ENCODE measurements at regions not wholly inside any gene's neighbourhood (a gene's known extent, or its start where the extent isn't known, plus 50 kb on each side); places are given as distances from the start of the nearest gene placed in this dataset.

DNA sequence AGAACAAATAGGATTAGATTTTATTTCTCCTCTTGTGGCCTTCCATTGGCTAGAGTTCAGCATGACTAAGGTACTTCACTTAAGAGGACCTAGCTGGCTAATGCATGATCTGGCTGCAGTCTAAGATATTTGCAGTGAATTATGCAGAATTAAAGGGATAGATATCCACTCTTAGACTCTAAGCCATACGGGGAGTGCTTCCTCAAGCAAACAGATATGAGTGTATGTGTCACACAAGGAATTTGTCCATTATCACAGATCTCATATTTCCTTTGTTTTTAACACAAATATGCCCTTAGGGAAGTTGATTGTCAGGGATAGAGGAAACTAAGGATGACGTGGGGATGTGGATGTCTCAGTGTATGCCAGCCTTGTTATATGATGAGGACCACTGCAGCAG, 88.1 kb upstream of the DHRS4 start:
- Mint-ChIP-seq H3K27me3 (ENCODE audit: low read depth) (peaks cover 3% of the 10 kb centered on the region), H3K9me3 (peaks cover under 1 to 88% of the 10 kb centered on the region in 2 experiments; a peak in 2 of 5 replicates), H3K4me1 (no peaks in the 10 kb centered on the region), H3K36me3 (ENCODE audit: insufficient read depth in 1 of 3, low read depth in 3 of 3) (peaks cover 0 to 31% (median 7%) of the 10 kb centered on the region in 3 experiments; a peak in 4 of 7 replicates), H3K4me3 (no peak overlapping the region), H3K27ac (no peak overlapping the region; a peak in 1 of 7 replicates)
- Histone ChIP-seq H3K23me2 (ENCODE audit: insufficient read length, low read depth, low read length, poor library complexity, severe bottlenecking) (no peaks in the 10 kb centered on the region), H3K18ac (ENCODE audit: insufficient read length, low read depth, low read length) (no peak overlapping the region), H3K4me2 (ENCODE audit: insufficient read depth, insufficient read length, low read length) (no peak overlapping the region), H2BK120ac (ENCODE audit: low read depth, low read length, poor library complexity, severe bottlenecking) (no peak overlapping the region), H4K91ac (ENCODE audit: insufficient read length, low read depth, low read length) (no peak overlapping the region), H3K9me3 (ENCODE audit: control insufficient read depth, low read depth, low read length) (peaks cover 15% of the 10 kb centered on the region), H3K56ac (ENCODE audit: insufficient read length, low read depth, low read length) (no peak overlapping the region), H2BK20ac (ENCODE audit: low read depth, low read length, poor library complexity, severe bottlenecking) (no peak overlapping the region), H4K20me1 (ENCODE audit: control insufficient read depth, insufficient read depth, insufficient read length) (no peaks in the 10 kb centered on the region), H2BK12ac (ENCODE audit: insufficient read length, low read depth, low read length) (no peak overlapping the region), H3K27me3 (ENCODE audit: insufficient read depth, low read length) (no peaks in the 10 kb centered on the region), H3K9ac (ENCODE audit: extremely low read depth, insufficient read length, low read length) (no peak overlapping the region), H3K79me2 (ENCODE audit: insufficient read depth, low read length) (no peaks in the 10 kb centered on the region), H4K5ac (ENCODE audit: insufficient read length, low read depth, low read length) (no peak overlapping the region), H3K14ac (ENCODE audit: insufficient read depth, low read length) (no peak overlapping the region), H2AK5ac (ENCODE audit: insufficient read length, low read length) (no peak overlapping the region), H2BK15ac (ENCODE audit: low read depth, low read length) (no peak overlapping the region), H3K27ac (ENCODE audit: insufficient read length, low read depth, low read length) (no peak overlapping the region), H2BK5ac (ENCODE audit: insufficient read length, low read length) (no peak overlapping the region), H3K4me1 (ENCODE audit: insufficient read depth, low read length) (no peaks in the 10 kb centered on the region), H3T11ph (ENCODE audit: low read length) (no peak overlapping the region), H3K23ac (ENCODE audit: insufficient read length, low read depth, low read length) (no peak overlapping the region), H3K4ac (ENCODE audit: low read depth, low read length) (no peak overlapping the region), H4K8ac (replicated peaks; ENCODE audit: insufficient read length, low read depth, low read length) (no peak overlapping the region), H2AFZ (ENCODE audit: low read length) (no peak overlapping the region), H3K79me1 (ENCODE audit: insufficient read depth, low read depth, low read length, poor library complexity, severe bottlenecking) (no peaks in the 10 kb centered on the region)
- TF ChIP-seq, protein P1, sequence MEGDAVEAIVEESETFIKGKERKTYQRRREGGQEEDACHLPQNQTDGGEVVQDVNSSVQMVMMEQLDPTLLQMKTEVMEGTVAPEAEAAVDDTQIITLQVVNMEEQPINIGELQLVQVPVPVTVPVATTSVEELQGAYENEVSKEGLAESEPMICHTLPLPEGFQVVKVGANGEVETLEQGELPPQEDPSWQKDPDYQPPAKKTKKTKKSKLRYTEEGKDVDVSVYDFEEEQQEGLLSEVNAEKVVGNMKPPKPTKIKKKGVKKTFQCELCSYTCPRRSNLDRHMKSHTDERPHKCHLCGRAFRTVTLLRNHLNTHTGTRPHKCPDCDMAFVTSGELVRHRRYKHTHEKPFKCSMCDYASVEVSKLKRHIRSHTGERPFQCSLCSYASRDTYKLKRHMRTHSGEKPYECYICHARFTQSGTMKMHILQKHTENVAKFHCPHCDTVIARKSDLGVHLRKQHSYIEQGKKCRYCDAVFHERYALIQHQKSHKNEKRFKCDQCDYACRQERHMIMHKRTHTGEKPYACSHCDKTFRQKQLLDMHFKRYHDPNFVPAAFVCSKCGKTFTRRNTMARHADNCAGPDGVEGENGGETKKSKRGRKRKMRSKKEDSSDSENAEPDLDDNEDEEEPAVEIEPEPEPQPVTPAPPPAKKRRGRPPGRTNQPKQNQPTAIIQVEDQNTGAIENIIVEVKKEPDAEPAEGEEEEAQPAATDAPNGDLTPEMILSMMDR (conservative IDR thresholded peaks at IDR 0.05): no peak
- no peak for DNase-seq
- no CpG with 5 or more reads among the region's 2 CpGs for WGBS (ENCODE audit: extremely low coverage, insufficient read length, low lambda C conversion rate)
